HT1080 (cell line): ENCODE measurements at regions not wholly inside any gene's neighbourhood (a gene's known extent, or its start where the extent isn't known, plus 50 kb on each side); places are given as distances from the start of the nearest gene placed in this dataset.

Experiments
- DNase-seq: peaks from one replicate; pipeline ENCODE4 v3.0.0-alpha.2; 2015; ENCODE audit warnings: low read depth

DNA sequence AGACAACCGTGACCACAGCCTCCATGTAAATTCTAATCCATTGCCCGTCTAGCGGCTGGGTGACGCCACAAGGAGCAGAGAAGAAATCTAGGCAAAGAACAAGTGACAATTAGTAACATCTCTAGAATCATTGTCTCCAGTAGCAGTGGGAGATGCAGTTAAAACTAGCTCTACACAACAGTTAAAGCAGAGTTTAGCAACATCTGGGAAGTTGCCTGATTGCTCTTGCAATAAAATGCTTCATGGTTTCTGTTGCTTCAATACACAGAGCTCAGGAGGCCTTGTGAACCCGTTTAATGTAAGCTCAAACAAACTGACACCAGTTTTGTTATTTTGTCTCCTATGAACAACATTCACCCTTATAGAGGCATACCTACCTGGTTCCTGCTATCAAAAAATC lies 369.8 kb upstream of the PDE4D start:
- DNase-seq = no peak

- DNase-seq = no peak
Observed at GRCh38 chr5:60262576-60263295, 369.2 kb upstream of the PDE4D start.

DNA sequence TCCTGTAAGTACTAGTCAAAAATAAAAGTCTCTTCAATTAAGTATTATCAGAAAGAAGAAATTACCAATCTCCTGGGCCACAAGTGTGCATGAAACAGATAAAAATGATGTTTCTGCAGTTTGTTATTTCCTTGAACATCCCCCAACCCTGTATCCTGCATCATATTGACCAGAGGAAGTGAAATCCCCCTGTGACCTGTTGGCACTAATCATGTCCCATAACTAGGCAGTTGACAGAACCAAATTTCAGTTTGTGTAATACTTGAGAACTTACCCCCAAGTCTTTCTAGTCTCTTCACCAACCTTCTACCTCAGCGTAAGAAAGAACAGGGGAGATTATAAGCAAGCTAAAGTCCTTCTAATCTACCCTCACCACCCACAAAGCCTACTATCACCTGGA lies 368.2 kb upstream of the PDE4D start:
- no peak for DNase-seq

DNA sequence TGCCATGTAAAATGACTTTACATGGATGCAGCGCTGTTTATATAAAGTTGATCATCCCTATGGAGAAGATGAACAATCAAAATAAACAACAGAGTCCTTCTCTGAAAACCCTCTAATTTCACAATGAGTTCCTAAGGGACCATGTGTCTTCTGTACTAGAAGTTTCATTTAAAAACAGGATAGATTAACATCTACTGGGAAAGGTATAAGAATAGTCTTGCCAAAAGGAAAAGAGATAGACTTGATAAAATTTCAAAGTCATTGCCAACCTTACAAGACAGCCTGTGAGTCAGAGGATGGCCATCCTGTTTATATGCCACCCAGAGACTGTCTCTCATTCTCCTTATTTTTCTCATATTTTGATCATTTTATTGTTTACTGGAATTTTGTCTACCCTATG lies 367.1 kb upstream of the PDE4D start:
- DNase-seq = peak; percentile 38

- no peak for DNase-seq
Observed at GRCh38 chr5:60259730-60260129, 366.2 kb upstream of the PDE4D start.

GRCh38 chr5:60257596-60258271 lies 364.2 kb upstream of the PDE4D start:
- no peak for DNase-seq

DNA sequence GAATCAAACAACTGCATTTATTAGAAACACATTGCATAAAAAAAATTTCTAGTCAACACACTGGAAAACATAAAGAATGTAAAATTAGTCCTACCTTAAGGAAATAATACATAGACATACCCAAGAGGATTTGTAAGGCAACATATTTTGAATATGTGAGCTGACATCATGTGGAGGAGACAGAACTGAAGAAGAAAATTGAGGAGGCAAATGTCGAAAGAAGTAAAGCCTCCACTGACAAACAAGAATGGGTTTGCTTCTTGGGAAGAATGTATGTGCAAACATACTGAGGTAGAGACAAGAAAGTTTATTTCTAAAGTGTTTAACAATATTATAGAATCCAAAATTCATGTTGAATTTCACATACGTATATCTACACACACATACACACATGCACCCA lies 363.0 kb upstream of the PDE4D start:
- DNase-seq = no peak

GRCh38 chr5:60248901-60249300 lies 355.4 kb upstream of the PDE4D start:
- peak; percentile 25 for DNase-seq

DNA sequence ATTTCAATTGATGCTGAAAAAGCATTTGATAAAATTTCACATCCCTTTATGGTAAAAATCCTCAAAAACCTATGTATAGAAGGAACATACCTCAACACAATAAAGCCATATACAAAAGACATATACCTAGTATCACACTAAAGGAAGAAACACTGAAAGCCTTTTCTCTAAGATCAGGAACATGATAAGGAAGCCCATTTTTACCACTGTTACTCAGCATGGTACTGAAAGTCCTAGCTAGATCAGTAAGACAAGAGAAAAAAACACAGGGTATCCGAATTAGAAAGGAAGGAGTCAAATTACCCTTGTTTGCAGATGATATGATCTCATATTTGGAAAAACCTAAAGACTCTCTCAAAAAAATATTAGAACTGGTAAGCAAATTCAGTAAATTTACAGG lies 350.2 kb upstream of the PDE4D start:
- DNase-seq = no peak

- no peak for DNase-seq
Observed at GRCh38 chr5:60232036-60232795, 338.7 kb upstream of the PDE4D start.

DNA sequence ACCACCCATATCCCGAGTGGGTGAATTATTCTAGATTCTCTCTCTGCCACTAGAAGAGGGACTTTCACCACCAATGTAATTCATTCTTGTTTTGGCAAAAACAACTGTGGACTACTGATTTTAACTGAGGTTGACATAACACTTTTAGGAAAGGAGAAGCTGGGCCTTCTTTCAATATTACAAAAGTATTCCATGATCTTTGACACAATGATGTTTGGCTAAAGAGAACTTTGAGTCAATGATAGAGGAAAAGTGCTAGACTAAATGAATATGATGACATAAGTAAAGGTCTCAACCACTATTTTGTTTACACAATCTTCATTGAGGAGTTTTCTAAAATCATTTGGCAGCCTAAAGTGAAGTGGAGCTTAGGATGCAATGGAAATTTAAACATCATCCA lies 336.9 kb upstream of the PDE4D start:
- DNase-seq = no peak

GRCh38 chr5:60229691-60230185 lies 336.2 kb upstream of the PDE4D start:
- no peak for DNase-seq

DNA sequence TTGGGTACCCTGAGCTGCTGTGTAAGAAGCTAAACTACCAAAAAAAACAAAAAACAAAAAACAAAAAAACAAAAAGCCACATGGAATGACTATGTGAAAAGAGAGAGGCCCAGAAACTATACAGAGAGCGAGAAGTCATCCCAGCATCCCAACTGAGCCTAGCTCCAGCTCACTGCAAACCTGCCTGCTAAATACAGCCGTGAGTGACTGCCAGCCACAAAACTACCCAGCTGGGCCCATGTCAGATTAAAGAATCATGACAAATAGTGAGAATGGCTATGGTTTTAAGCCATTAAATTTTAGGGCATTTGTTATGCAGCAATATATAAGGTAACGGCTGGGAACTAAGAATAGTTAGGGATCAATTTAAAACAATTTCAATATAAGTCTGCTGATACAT lies 335.1 kb upstream of the PDE4D start:
- no peak for DNase-seq

GRCh38 chr5:60226128-60226527 lies 332.6 kb upstream of the PDE4D start:
- DNase-seq = no peak

DNA sequence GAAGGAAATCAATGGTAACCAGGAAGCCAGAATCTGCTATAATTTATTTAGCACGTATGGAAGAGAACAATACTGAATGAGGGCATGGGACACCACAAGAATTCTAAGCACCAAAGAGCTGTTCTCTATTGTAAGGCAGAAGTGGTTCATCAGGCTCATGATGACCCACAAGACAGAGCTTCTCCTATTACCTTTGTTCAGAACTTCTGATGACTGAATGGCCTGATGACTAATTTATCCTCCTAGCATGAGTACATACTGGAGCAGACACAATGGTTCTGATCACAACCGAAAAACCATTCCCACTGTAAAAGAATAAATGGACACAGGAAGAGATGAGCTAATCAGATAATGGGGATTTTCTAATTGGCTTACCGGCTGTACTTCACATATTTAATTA lies 329.8 kb upstream of the PDE4D start:
- DNase-seq = peak; percentile 91

- no peak for DNase-seq
Observed at GRCh38 chr5:60219921-60220320, 326.4 kb upstream of the PDE4D start.

DNA sequence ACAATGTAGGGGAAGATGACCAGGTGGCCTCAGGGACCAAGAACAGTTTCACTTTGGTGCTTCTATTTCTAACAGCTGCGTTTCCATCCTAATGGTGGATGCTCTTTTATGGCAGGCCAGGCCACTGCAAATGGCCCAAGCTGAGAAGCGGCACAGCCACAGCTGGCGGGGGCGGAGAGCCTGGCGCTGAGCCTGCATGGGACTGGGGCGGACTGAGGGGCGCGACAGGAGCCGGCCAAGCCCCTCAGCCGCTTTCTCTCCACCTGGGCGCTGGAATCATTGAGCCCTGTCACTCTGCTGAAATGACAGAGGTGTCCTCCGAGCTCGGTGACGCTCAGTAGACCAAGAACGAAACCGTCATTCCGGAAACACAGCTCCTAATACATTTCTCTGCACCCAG lies 317.3 kb upstream of the PDE4D start:
- DNase-seq = no peak

GRCh38 chr5:60209146-60209840 lies 315.8 kb upstream of the PDE4D start:
- no peak for DNase-seq

- no peak for DNase-seq
Observed at GRCh38 chr5:60208716-60209115, 315.2 kb upstream of the PDE4D start.

DNA sequence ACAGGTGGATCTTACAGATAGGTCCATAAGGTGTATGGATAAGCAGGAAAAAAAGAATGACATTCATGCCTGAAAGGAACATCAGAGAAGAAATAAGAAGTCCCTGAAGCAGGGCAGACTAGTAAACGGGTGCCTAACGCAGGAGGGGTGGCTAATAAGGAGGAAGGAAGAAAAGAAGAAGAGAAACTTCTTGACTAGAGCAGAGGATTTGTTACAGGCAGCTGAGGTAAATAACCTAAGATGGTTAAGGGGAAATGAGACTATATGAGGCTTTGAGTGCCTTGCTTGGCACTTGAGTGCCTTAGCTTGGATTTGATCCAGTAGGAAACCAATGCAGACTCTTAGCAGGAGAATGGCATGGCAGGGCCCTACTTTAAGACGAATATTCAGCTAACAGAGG lies 313.5 kb upstream of the PDE4D start:
- DNase-seq = no peak

GRCh38 chr5:60206234-60206633 lies 312.7 kb upstream of the PDE4D start:
- DNase-seq = no peak

- no peak for DNase-seq
Observed at GRCh38 chr5:60205071-60205470, 311.5 kb upstream of the PDE4D start.
